ENCODE measurements at regions not wholly inside any gene's neighbourhood (a gene's known extent, or its start where the extent isn't known, plus 50 kb on each side); places are given as distances from the start of the nearest gene placed in this dataset.

GRCh38 chr5:89582768-89583339 lies 699.9 kb upstream of the MEF2C start:
- TF ChIP-seq EP300 (conservative IDR thresholded peaks at IDR 0.05; ENCODE audit: poor library complexity, severe bottlenecking) (no peak), CTCF (IDR thresholded peaks at IDR 0.05; ENCODE audit: poor library complexity, severe bottlenecking) (no peak), REST (IDR thresholded peaks at IDR 0.05; ENCODE audit: borderline replicate concordance) (no peak), TAF1 (IDR thresholded peaks at IDR 0.05; ENCODE audit: low read depth) (no peak), SMC3 (conservative IDR thresholded peaks at IDR 0.05; ENCODE audit: poor library complexity) (no peak), EZH2 (IDR thresholded peaks at IDR 0.05; ENCODE audit: borderline replicate concordance, insufficient read depth, low read length, poor library complexity, severe bottlenecking) (no peak), RAD21 (conservative IDR thresholded peaks at IDR 0.05) (no peak)

Data from neural cell (in vitro differentiated cells).